Stimulated activated CD8-positive, alpha-beta memory T cell treated with anti-CD3 and anti-CD28 coated beads, Interleukin-15, amount 100 ng/mL, for 48 hours (primary cell): ENCODE measurements at regions not wholly inside any gene's neighbourhood (a gene's known extent, or its start where the extent isn't known, plus 50 kb on each side); places are given as distances from the start of the nearest gene placed in this dataset.
"Not testable (repeated sequence)": the region's sequence is repeated elsewhere in the genome, so short reads cannot be mapped to it uniquely, and the experiment has no call there.

Experiments used
- DNase-seq, 2 donors: peaks; one replicate each; pipeline ENCODE4 v3.0.0-alpha.2; 2020; ENCODE audit warnings: low read depth in 2 of 2

GRCh38 chr12:14032191-14032590 is 50.8 kb upstream of the GRIN2B start:
- not testable (repeated sequence) for DNase-seq

- DNase-seq: no peak
These were observed 62.4 kb upstream of the GRIN2B start for GRCh38 chr12:14043776-14044175.

- no peak for DNase-seq
These were observed 67.6 kb upstream of the GRIN2B start for GRCh38 chr12:14048941-14049545.

GRCh38 chr12:14057895-14058294 is 76.5 kb upstream of the GRIN2B start:
- DNase-seq: no peak

GRCh38 chr12:14058717-14059116 is 77.3 kb upstream of the GRIN2B start:
- no peak for DNase-seq

- DNase-seq: no peak
These were observed 78.1 kb upstream of the GRIN2B start for GRCh38 chr12:14059548-14059947.

GRCh38 chr12:14065616-14066015 is 84.2 kb upstream of the GRIN2B start:
- no peak for DNase-seq

- DNase-seq: no peak
These were observed 84.6 kb upstream of the GRIN2B start for GRCh38 chr12:14066021-14066420.

- DNase-seq: no peak
These were observed 87.6 kb upstream of the GRIN2B start for GRCh38 chr12:14068961-14069360.

- DNase-seq: no peak
These were observed 90.4 kb upstream of the GRIN2B start for GRCh38 chr12:14071833-14072232.

GRCh38 chr12:14072987-14073386 is 91.6 kb upstream of the GRIN2B start:
- DNase-seq: no peak

GRCh38 chr12:14075797-14076393 is 94.5 kb upstream of the GRIN2B start:
- no peak for DNase-seq

- DNase-seq: no peak
These were observed 95.1 kb upstream of the GRIN2B start for GRCh38 chr12:14076538-14076937.

- DNase-seq: no peak
These were observed 105.4 kb upstream of the GRIN2B start for GRCh38 chr12:14086838-14087237.

- no peak for DNase-seq
These were observed 118.6 kb upstream of the GRIN2B start for GRCh38 chr12:14099994-14100393.

GRCh38 chr12:14101556-14101955 is 120.2 kb upstream of the GRIN2B start:
- DNase-seq: not testable (repeated sequence)

- DNase-seq: no peak
These were observed 129.9 kb upstream of the GRIN2B start for GRCh38 chr12:14111230-14111865.

- DNase-seq: no peak
These were observed 131.6 kb upstream of the GRIN2B start for GRCh38 chr12:14113031-14113430.

GRCh38 chr12:14126692-14127091 is 145.3 kb upstream of the GRIN2B start:
- no peak for DNase-seq

- DNase-seq: no peak
These were observed 148.3 kb upstream of the GRIN2B start for GRCh38 chr12:14129611-14130195.

GRCh38 chr12:14135996-14136395 is 154.6 kb upstream of the GRIN2B start:
- DNase-seq: no peak

- DNase-seq: no peak
These were observed 157.1 kb upstream of the GRIN2B start for GRCh38 chr12:14138495-14138894.
